ENCODE measurements at regions not wholly inside any gene's neighbourhood (a gene's known extent, or its start where the extent isn't known, plus 50 kb on each side); places are given as distances from the start of the nearest gene placed in this dataset.

GRCh38 chr1:56333461-56333860 lies 245.9 kb downstream of the PLPP3 start:
- Histone ChIP-seq H3K36me3 (ENCODE audit: control insufficient read depth, insufficient read depth, low read length) (no peaks in the 10 kb centered on the region), H3K27ac (ENCODE audit: low read length) (no peak overlapping the region), H3K4me3 (ENCODE audit: low read length) (no peak overlapping the region), H3K27me3 (ENCODE audit: control insufficient read depth, insufficient read depth, low read length) (no peaks in the 10 kb centered on the region), H3K4me1 (ENCODE audit: control insufficient read depth, insufficient read depth, low read length) (peaks cover 6% of the 10 kb centered on the region), H3K9me3 (replicated peaks; ENCODE audit: control insufficient read depth, low read depth, low read length) (no peaks in the 10 kb centered on the region)
- DNase-seq: no peak
- no CpG with 5 or more reads among the region's 2 CpGs for WGBS (ENCODE audit: insufficient coverage)

- no peaks in the 10 kb centered on the region for H3K36me3 ChIP-seq (ENCODE audit: control insufficient read depth, insufficient read depth, low read length)
- no peaks in the 10 kb centered on the region for H3K9me3 ChIP-seq (replicated peaks; ENCODE audit: control insufficient read depth, low read depth, low read length)
- H3K4me1 ChIP-seq (ENCODE audit: control insufficient read depth, insufficient read depth, low read length): peaks cover 6% of the 10 kb centered on the region
- H3K4me3 ChIP-seq (ENCODE audit: low read length): no peak overlapping the region
- no peak overlapping the region for H3K27ac ChIP-seq (ENCODE audit: low read length)
- 78% methylated on average over 7 of the region's 12 CpGs for WGBS (ENCODE audit: insufficient coverage)
- H3K27me3 ChIP-seq (ENCODE audit: control insufficient read depth, insufficient read depth, low read length): no peaks in the 10 kb centered on the region
- no peak for DNase-seq
Observed at GRCh38 chr1:56331892-56332567, 247.3 kb downstream of the PLPP3 start.

GRCh38 chr1:56331207-56331891 lies 248.0 kb downstream of the PLPP3 start:
- H3K4me3 ChIP-seq (ENCODE audit: low read length): no peak overlapping the region
- no CpG with 5 or more reads among the region's 2 CpGs for WGBS (ENCODE audit: insufficient coverage)
- peaks cover 6% of the 10 kb centered on the region for H3K4me1 ChIP-seq (ENCODE audit: control insufficient read depth, insufficient read depth, low read length)
- no peaks in the 10 kb centered on the region for H3K27me3 ChIP-seq (ENCODE audit: control insufficient read depth, insufficient read depth, low read length)
- H3K36me3 ChIP-seq (ENCODE audit: control insufficient read depth, insufficient read depth, low read length): no peaks in the 10 kb centered on the region
- no peaks in the 10 kb centered on the region for H3K9me3 ChIP-seq (replicated peaks; ENCODE audit: control insufficient read depth, low read depth, low read length)
- DNase-seq: no peak
- no peak overlapping the region for H3K27ac ChIP-seq (ENCODE audit: low read length)

DNA sequence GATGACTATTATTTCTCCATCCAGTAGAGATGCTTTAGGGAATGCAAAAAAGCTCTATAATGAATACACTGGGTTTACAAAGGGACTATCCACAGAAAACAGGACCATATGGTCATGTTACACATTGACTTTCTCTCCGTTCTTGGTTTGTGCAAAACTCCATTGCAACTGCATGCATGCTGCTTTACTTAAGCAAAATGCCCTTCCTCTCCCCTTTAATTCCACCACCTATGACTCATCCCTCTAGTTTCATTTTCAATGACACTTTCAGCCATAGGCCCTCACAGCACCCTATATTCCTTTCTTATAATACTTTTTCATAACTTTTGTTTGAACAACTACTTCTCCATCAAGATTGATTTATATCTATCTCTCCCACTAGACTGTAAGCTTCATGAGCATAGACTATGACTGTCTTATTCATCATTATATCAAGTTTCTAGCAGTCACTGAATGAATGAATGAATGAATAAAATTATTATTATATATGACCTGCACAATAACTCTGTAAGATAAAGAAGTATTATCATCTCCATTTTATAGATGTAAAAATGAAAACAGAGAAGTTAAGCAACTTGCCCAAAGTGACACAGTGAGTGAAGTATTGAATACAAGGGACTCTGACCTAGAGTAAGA lies 248.9 kb downstream of the PLPP3 start:
- H3K27me3 ChIP-seq (ENCODE audit: control insufficient read depth, insufficient read depth, low read length): no peaks in the 10 kb centered on the region
- no peaks in the 10 kb centered on the region for H3K9me3 ChIP-seq (replicated peaks; ENCODE audit: control insufficient read depth, low read depth, low read length)
- peaks cover 6% of the 10 kb centered on the region for H3K4me1 ChIP-seq (ENCODE audit: control insufficient read depth, insufficient read depth, low read length)
- no peak overlapping the region for H3K4me3 ChIP-seq (ENCODE audit: low read length)
- no peaks in the 10 kb centered on the region for H3K36me3 ChIP-seq (ENCODE audit: control insufficient read depth, insufficient read depth, low read length)
- no peak overlapping the region for H3K27ac ChIP-seq (ENCODE audit: low read length)
- 73% methylated on average over 1 of the region's 1 CpG for WGBS (ENCODE audit: insufficient coverage)
- DNase-seq: no peak

DNA sequence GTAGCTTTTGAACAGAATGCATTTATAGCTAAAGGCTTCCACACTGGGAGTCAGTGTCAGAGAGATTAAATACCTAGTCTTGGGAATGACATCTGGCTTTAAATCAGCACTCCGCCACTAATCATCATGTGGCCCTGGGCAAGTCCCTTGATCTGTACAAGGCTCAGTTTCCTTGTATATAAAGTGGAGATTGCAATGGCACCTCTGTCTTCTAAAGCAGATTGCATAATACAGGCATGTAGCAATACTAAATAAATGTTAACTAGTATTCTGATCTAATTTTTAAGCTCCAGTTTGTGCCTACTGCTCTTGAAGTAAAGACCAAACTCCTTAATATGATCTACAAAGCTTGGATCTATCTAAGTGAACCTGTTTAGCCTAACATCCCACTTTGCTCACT lies 249.4 kb downstream of the PLPP3 start:
- Histone ChIP-seq H3K36me3 (ENCODE audit: control insufficient read depth, insufficient read depth, low read length) (no peaks in the 10 kb centered on the region), H3K4me3 (ENCODE audit: low read length) (no peak overlapping the region), H3K27me3 (ENCODE audit: control insufficient read depth, insufficient read depth, low read length) (no peaks in the 10 kb centered on the region), H3K9me3 (replicated peaks; ENCODE audit: control insufficient read depth, low read depth, low read length) (no peaks in the 10 kb centered on the region), H3K4me1 (ENCODE audit: control insufficient read depth, insufficient read depth, low read length) (peaks cover 2% of the 10 kb centered on the region), H3K27ac (ENCODE audit: low read length) (no peak overlapping the region)
- WGBS (ENCODE audit: insufficient coverage): 100% methylated on average over 1 of the region's 1 CpG
- DNase-seq: no peak

- no peak overlapping the region for H3K27ac ChIP-seq (ENCODE audit: low read length)
- H3K36me3 ChIP-seq (ENCODE audit: control insufficient read depth, insufficient read depth, low read length): no peaks in the 10 kb centered on the region
- 100% methylated on average over 1 of the region's 1 CpG for WGBS (ENCODE audit: insufficient coverage)
- DNase-seq: no peak
- H3K4me3 ChIP-seq (ENCODE audit: low read length): no peak overlapping the region
- H3K9me3 ChIP-seq (replicated peaks; ENCODE audit: control insufficient read depth, low read depth, low read length): no peaks in the 10 kb centered on the region
- peaks cover 2% of the 10 kb centered on the region for H3K4me1 ChIP-seq (ENCODE audit: control insufficient read depth, insufficient read depth, low read length)
- no peaks in the 10 kb centered on the region for H3K27me3 ChIP-seq (ENCODE audit: control insufficient read depth, insufficient read depth, low read length)
Observed at GRCh38 chr1:56327195-56327594, 252.2 kb downstream of the PLPP3 start.

GRCh38 chr1:56326056-56326455 lies 253.3 kb downstream of the PLPP3 start:
- H3K4me3 ChIP-seq (ENCODE audit: low read length): no peak overlapping the region
- WGBS (ENCODE audit: insufficient coverage): no CpG with 5 or more reads among the region's 3 CpGs
- peaks cover 2% of the 10 kb centered on the region for H3K4me1 ChIP-seq (ENCODE audit: control insufficient read depth, insufficient read depth, low read length)
- no peaks in the 10 kb centered on the region for H3K9me3 ChIP-seq (replicated peaks; ENCODE audit: control insufficient read depth, low read depth, low read length)
- no peaks in the 10 kb centered on the region for H3K36me3 ChIP-seq (ENCODE audit: control insufficient read depth, insufficient read depth, low read length)
- H3K27ac ChIP-seq (ENCODE audit: low read length): no peak overlapping the region
- no peak for DNase-seq
- no peaks in the 10 kb centered on the region for H3K27me3 ChIP-seq (ENCODE audit: control insufficient read depth, insufficient read depth, low read length)

DNA sequence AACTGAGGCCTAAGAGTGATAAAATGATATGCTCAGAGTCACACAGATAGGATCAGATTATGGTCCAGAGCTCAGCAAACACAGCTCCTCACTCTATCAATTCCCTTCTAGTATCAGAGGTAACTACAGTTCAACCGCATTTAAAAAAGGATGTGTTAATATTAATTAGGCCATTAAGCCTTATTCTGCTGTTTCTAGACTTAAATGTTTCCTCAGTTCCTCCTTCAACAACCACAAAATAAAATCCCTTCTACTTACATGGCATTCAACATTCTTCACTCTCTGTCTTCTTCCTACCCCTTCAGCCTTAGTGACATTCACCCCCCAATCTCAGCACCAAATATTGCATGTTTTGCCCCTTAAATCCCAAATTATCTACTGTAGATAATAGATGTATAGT lies 254.9 kb downstream of the PLPP3 start:
- H3K27me3 ChIP-seq (ENCODE audit: control insufficient read depth, insufficient read depth, low read length): no peaks in the 10 kb centered on the region
- WGBS (ENCODE audit: insufficient coverage): no CpG with 5 or more reads among the region's 1 CpG
- H3K4me1 ChIP-seq (ENCODE audit: control insufficient read depth, insufficient read depth, low read length): peaks cover 8% of the 10 kb centered on the region
- DNase-seq: no peak
- no peak overlapping the region for H3K4me3 ChIP-seq (ENCODE audit: low read length)
- H3K36me3 ChIP-seq (ENCODE audit: control insufficient read depth, insufficient read depth, low read length): no peaks in the 10 kb centered on the region
- H3K27ac ChIP-seq (ENCODE audit: low read length): no peak overlapping the region
- no peaks in the 10 kb centered on the region for H3K9me3 ChIP-seq (replicated peaks; ENCODE audit: control insufficient read depth, low read depth, low read length)

DNA sequence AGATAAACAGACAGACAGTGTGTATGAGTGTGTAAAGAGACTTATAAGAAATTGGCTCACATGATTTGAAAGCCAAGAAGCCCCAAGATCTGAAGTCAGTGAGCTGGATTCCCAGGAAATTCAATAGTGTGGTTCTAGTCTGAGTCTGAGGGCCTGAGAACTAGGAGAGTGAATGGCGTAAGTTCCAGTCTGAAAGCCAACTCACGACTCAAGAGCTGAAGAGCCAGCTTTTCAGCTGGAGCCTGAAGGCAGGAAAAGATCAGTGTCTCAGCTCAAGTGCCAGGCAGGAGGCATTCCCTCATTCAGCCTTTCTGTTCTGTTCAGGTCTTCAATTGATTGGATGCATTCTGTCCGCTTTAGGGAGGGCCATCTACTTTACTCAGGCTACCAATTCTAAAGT lies 257.2 kb downstream of the PLPP3 start:
- peak; percentile 79 for DNase-seq
- Histone ChIP-seq H3K9me3 (replicated peaks; ENCODE audit: control insufficient read depth, low read depth, low read length) (no peaks in the 10 kb centered on the region), H3K27me3 (ENCODE audit: control insufficient read depth, insufficient read depth, low read length) (no peaks in the 10 kb centered on the region), H3K27ac (ENCODE audit: low read length) (no peak overlapping the region), H3K4me1 (ENCODE audit: control insufficient read depth, insufficient read depth, low read length) (peaks cover 8% of the 10 kb centered on the region), H3K4me3 (ENCODE audit: low read length) (no peak overlapping the region), H3K36me3 (ENCODE audit: control insufficient read depth, insufficient read depth, low read length) (no peaks in the 10 kb centered on the region)
- 65% methylated on average over 2 of the region's 3 CpGs for WGBS (ENCODE audit: insufficient coverage)

- Histone ChIP-seq H3K4me3 (ENCODE audit: low read length) (no peak overlapping the region), H3K36me3 (ENCODE audit: control insufficient read depth, insufficient read depth, low read length) (no peaks in the 10 kb centered on the region), H3K27ac (ENCODE audit: low read length) (peak overlapping the region; percentile 52), H3K9me3 (replicated peaks; ENCODE audit: control insufficient read depth, low read depth, low read length) (no peaks in the 10 kb centered on the region), H3K27me3 (ENCODE audit: control insufficient read depth, insufficient read depth, low read length) (no peaks in the 10 kb centered on the region), H3K4me1 (ENCODE audit: control insufficient read depth, insufficient read depth, low read length) (peaks cover 8% of the 10 kb centered on the region)
- no peak for DNase-seq
- WGBS (ENCODE audit: insufficient coverage): 60% methylated on average over 1 of the region's 4 CpGs
Observed at GRCh38 chr1:56321150-56321490, 258.2 kb downstream of the PLPP3 start.
